Muscle of leg (tissue), 3 donors: ENCODE measurements at regions not wholly inside any gene's neighbourhood (a gene's known extent, or its start where the extent isn't known, plus 50 kb on each side); places are given as distances from the start of the nearest gene placed in this dataset.
A peak's percentile ranks its signal among the peaks of the same experiment; 100 is the strongest.

ENCODE experiments used
- DNase-seq: peaks from one replicate; pipeline ENCODE4 v3.0.0; 2013
- H3K27ac ChIP-seq: one replicate; pipeline ENCODE4 v1.5.1; 2013; ENCODE audit warnings: mild to moderate bottlenecking, low read length, control low read depth
- H3K27me3 ChIP-seq: one replicate; pipeline ENCODE4 v1.6.1; 2013; ENCODE audit warnings: low read length; ENCODE audit not compliant: control insufficient read depth, insufficient read depth
- H3K36me3 ChIP-seq: one replicate; pipeline ENCODE4 v1.6.1; 2013; ENCODE audit warnings: low read length; ENCODE audit not compliant: control insufficient read depth, insufficient read depth
- H3K4me1 ChIP-seq: one replicate; pipeline ENCODE4 v1.6.1; 2013; ENCODE audit warnings: low read length; ENCODE audit not compliant: control insufficient read depth, insufficient read depth
- H3K4me3 ChIP-seq: one replicate; pipeline ENCODE4 v1.5.1; 2013; ENCODE audit warnings: low read length, control low read depth
- H3K9me3 ChIP-seq: replicated peaks from 2 replicates; pipeline ENCODE4 v1.6.1; 2013; ENCODE audit warnings: low read depth, low read length; ENCODE audit not compliant: control insufficient read depth
- WGBS: methylation state at CpG from one replicate; pipeline ENCODE4 v1.1.5; 2013; ENCODE audit warnings: missing lambda C conversion rate; ENCODE audit not compliant: insufficient coverage; 5-methylcytosine and 5-hydroxymethylcytosine counted together

GRCh38 chr12:115470526-115470925, 786.6 kb upstream of the TBX3 start:
- Histone ChIP-seq H3K27me3 (no peaks in the 10 kb centered on the region), H3K4me1 (no peaks in the 10 kb centered on the region), H3K4me3 (no peak overlapping the region), H3K27ac (no peak overlapping the region), H3K36me3 (no peaks in the 10 kb centered on the region), H3K9me3 (no peaks in the 10 kb centered on the region)
- no peak for DNase-seq
- 67% methylated on average over 2 of the region's 11 CpGs for WGBS

DNA sequence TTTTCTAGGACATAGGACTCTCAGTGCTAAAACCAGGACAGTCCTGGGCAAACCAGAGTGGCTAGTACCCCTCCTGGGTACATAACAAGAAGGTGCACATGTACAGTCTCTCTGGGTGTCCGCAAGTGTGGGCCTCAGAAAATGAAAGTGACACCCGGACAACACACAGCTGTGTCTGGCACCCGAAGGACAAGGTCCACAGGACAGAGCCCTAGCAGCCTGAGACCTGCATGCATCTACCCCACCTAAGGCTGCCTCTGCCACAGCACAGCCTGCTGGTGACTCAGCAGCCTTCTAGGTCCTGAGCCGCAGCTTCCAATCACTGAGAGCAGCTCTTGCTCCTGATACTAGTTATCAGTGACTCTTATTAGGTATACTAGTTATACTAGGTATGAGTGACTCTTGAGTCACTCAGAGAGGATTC, 784.1 kb upstream of the TBX3 start:
- DNase-seq, result no peak
- 80% methylated on average over 3 of the region's 4 CpGs for WGBS
- H3K9me3 ChIP-seq, result no peaks in the 10 kb centered on the region
- H3K27ac ChIP-seq, result no peak overlapping the region
- H3K36me3 ChIP-seq, result no peaks in the 10 kb centered on the region
- H3K4me1 ChIP-seq, result no peaks in the 10 kb centered on the region
- H3K27me3 ChIP-seq, result no peaks in the 10 kb centered on the region
- no peak overlapping the region for H3K4me3 ChIP-seq

GRCh38 chr12:115467531-115467930, 783.6 kb upstream of the TBX3 start:
- Histone ChIP-seq H3K4me1 (no peaks in the 10 kb centered on the region), H3K27ac (no peak overlapping the region), H3K36me3 (no peaks in the 10 kb centered on the region), H3K9me3 (no peaks in the 10 kb centered on the region), H3K27me3 (no peaks in the 10 kb centered on the region), H3K4me3 (no peak overlapping the region)
- WGBS, result no CpG with 5 or more reads among the region's 2 CpGs
- DNase-seq, result no peak

DNA sequence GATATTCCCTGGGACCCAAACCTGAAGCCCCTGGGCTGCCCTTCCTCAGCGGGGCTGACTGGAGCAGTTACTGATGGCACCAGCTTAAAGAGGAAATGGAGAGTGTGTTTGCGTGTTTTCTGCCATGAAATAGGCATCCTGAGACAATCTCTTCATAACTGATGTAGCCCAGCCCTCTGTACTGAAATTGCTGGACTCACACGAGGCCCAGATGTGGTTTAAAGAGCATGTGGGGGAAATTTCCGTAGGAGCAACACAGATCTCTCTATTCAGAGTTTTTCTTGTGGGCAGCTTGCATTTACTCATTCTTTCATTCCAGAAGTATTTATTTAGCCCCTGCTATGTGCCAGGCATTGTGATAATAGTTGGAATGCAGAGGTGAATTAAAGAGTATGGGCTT, 782.1 kb upstream of the TBX3 start:
- Histone ChIP-seq H3K27ac (no peak overlapping the region), H3K36me3 (no peaks in the 10 kb centered on the region), H3K9me3 (no peaks in the 10 kb centered on the region), H3K4me3 (no peak overlapping the region), H3K4me1 (no peaks in the 10 kb centered on the region), H3K27me3 (no peaks in the 10 kb centered on the region)
- no peak for DNase-seq
- WGBS, result no CpG with 5 or more reads among the region's 4 CpGs

DNA sequence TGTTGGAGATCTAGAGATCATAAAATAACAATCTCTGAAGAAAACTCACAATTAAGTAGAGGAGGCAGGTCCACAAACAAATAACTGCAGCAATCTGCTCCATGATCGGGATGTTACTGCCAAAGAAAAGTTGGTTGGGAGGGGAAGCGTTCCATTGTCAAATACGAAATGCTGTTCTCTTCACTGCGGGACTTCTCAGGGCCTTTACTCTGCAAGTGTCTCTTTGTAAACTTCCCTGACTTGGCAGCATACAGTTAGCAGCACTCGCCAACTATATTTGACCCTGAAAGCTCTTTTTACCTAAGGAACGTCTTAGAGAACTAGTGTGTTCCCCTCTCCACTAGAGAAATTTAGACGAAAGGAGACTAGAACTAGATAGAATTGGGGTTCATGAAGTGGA, 780.7 kb upstream of the TBX3 start:
- Histone ChIP-seq H3K27me3 (no peaks in the 10 kb centered on the region), H3K27ac (no peak overlapping the region), H3K4me3 (no peak overlapping the region), H3K9me3 (no peaks in the 10 kb centered on the region), H3K36me3 (no peaks in the 10 kb centered on the region), H3K4me1 (no peaks in the 10 kb centered on the region)
- peak; percentile 45 for DNase-seq
- WGBS, result 66% methylated on average over 5 of the region's 7 CpGs

GRCh38 chr12:115464111-115464581, 780.2 kb upstream of the TBX3 start:
- DNase-seq, result peak; percentile 61

DNA sequence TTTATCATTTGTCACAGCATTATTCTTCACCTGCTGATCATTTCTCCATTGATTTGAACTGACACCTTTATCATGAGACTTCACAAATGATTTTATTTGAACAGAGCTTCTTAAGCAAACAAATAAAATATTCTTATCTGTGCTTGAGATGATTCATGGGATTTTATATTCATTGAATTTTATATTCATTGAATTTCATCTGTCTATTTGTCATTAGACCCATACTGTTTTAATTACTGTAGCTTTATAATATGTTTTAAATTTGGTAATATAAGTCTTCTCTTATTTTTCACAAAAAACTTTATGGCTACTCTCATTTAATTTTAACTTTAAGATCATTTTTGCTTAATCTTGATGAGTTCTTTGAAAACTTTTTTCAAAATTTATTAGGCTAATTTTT, 777.4 kb upstream of the TBX3 start:
- H3K36me3 ChIP-seq, result no peaks in the 10 kb centered on the region
- DNase-seq, result no peak
- H3K4me3 ChIP-seq, result no peak overlapping the region

More at GRCh38 chr12:115464111-115464581, 780.2 kb upstream of the TBX3 start:
- Histone ChIP-seq H3K36me3 (no peaks in the 10 kb centered on the region), H3K4me1 (no peaks in the 10 kb centered on the region), H3K4me3 (no peak overlapping the region), H3K27ac (no peak overlapping the region), H3K27me3 (no peaks in the 10 kb centered on the region), H3K9me3 (no peaks in the 10 kb centered on the region)
- 13% methylated on average over 7 of the region's 9 CpGs for WGBS

DNA sequence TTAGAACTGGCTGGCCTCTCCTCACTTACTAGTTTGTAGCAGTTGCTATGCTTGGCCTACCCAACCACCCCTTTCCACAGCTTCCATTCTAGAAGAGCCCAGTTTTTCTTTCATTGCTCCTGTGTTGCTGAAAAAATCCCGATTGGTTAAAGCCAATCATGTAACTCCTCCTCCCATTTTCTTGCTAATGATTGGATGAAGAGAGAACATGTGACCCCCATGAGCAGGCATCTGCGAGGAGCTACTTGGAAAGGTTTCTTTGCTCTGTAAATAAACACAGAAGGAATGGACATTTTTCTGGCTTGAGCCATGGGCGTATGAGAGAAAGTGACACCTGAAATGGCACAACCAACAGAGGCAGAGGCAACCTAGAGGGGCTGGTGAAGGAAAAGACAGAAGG, 773.8 kb upstream of the TBX3 start:
- no peak overlapping the region for H3K4me3 ChIP-seq
- no peak for DNase-seq
- no peak overlapping the region for H3K27ac ChIP-seq
- H3K4me1 ChIP-seq, result no peaks in the 10 kb centered on the region
- H3K27me3 ChIP-seq, result peaks cover under 1% of the 10 kb centered on the region
- WGBS, result 92% methylated on average over 2 of the region's 3 CpGs
- H3K36me3 ChIP-seq, result no peaks in the 10 kb centered on the region
- H3K9me3 ChIP-seq, result no peaks in the 10 kb centered on the region

More for the DNA sequence above, 777.4 kb upstream of the TBX3 start:
- Histone ChIP-seq H3K4me1 (no peaks in the 10 kb centered on the region), H3K9me3 (no peaks in the 10 kb centered on the region), H3K27me3 (no peaks in the 10 kb centered on the region), H3K27ac (no peak overlapping the region)

DNA sequence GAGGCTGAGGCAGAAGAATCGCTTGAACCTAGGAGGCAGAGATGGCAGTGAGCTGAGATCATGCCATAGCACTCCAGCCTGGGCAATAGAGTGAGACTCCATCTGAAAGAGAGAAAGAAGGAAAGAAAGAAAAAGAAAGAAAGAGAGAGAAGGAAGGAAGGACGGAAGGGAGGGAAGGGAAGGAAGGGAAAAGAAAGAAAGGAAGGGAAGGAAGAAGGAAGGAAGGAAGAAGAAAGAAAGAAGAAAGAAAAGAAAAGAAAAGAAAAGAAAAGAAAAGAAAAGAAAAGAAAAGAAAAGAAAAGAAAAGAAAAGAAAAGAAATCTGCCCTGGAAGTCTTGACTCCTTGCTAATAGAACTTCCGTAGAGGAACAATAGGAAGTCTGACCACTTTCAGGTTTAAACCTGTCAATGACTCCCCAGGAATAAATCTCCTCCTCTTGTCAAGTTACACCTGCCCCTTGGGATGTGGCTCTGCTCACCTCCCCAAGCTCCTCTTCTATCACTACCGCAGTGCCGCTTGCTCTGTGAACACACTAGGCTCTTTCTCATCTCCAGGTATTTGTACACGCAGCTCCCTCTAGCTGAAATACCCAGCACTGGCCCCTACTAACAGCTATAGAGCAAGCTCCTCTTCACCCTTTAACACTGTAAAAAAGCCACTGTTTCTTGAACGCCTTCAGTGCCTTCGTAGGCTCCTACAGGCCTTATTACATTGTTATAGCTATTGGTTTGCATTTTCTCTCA, 773.1 kb upstream of the TBX3 start:
- no peak for DNase-seq
- no peaks in the 10 kb centered on the region for H3K4me1 ChIP-seq
- no peaks in the 10 kb centered on the region for H3K9me3 ChIP-seq
- H3K36me3 ChIP-seq, result no peaks in the 10 kb centered on the region
- WGBS, result 73% methylated on average over 3 of the region's 8 CpGs
- no peak overlapping the region for H3K27ac ChIP-seq
- H3K27me3 ChIP-seq, result peaks cover 3% of the 10 kb centered on the region
- H3K4me3 ChIP-seq, result no peak overlapping the region

- 52% methylated on average over 8 of the region's 8 CpGs for WGBS
- DNase-seq, result no peak
- H3K9me3 ChIP-seq, result no peaks in the 10 kb centered on the region
- no peak overlapping the region for H3K27ac ChIP-seq
- H3K4me3 ChIP-seq, result no peak overlapping the region
- peaks cover 13% of the 10 kb centered on the region for H3K27me3 ChIP-seq
- no peaks in the 10 kb centered on the region for H3K36me3 ChIP-seq
- H3K4me1 ChIP-seq, result no peaks in the 10 kb centered on the region
Observed at GRCh38 chr12:115455268-115455681, 771.3 kb upstream of the TBX3 start.
